ENCODE measurements at regions not wholly inside any gene's neighbourhood (a gene's known extent, or its start where the extent isn't known, plus 50 kb on each side); places are given as distances from the start of the nearest gene placed in this dataset.

- Histone ChIP-seq H3K27ac (no peak overlapping the region), H3K4me3 (no peak overlapping the region), H3K36me3 (no peaks in the 10 kb centered on the region), H3K4me1 (no peaks in the 10 kb centered on the region), H3K27me3 (no peaks in the 10 kb centered on the region), H3K9me3 (no peaks in the 10 kb centered on the region)
- intact Hi-C loops (cut with DNase I; ENCODE audit: low total_unique reads): no loop called here
- no peak for DNase-seq (ENCODE audit: low spot score in 2 of 2)
- no peak for TF ChIP-seq POLR2A (IDR thresholded peaks at IDR 0.05)
- no peak for TF ChIP-seq POLR2AphosphoS5 (IDR thresholded peaks at IDR 0.05)
- TF ChIP-seq CTCF (IDR thresholded peaks at IDR 0.05): no peak
Measured at GRCh38 chr5:86749841-86750240, 132.1 kb downstream of the COX7C start.

- Histone ChIP-seq H3K27ac (no peak overlapping the region), H3K36me3 (no peaks in the 10 kb centered on the region), H3K4me1 (no peaks in the 10 kb centered on the region), H3K9me3 (no peaks in the 10 kb centered on the region), H3K27me3 (no peaks in the 10 kb centered on the region), H3K4me3 (no peak overlapping the region)
- TF ChIP-seq CTCF (IDR thresholded peaks at IDR 0.05): no peak
- TF ChIP-seq POLR2AphosphoS5 (IDR thresholded peaks at IDR 0.05): no peak
- no peak for TF ChIP-seq POLR2A (IDR thresholded peaks at IDR 0.05)
- intact Hi-C loops (cut with DNase I; ENCODE audit: low total_unique reads): no loop called here
- DNase-seq (ENCODE audit: low spot score in 2 of 2): no peak
Measured at GRCh38 chr5:86756839-86757238, 139.1 kb downstream of the COX7C start.

- Histone ChIP-seq H3K27ac (no peak overlapping the region), H3K4me1 (no peaks in the 10 kb centered on the region), H3K36me3 (no peaks in the 10 kb centered on the region), H3K4me3 (no peak overlapping the region), H3K9me3 (no peaks in the 10 kb centered on the region), H3K27me3 (no peaks in the 10 kb centered on the region)
- no peak for DNase-seq (ENCODE audit: low spot score in 2 of 2)
- TF ChIP-seq CTCF (IDR thresholded peaks at IDR 0.05) (no peak), POLR2A (IDR thresholded peaks at IDR 0.05) (no peak), POLR2AphosphoS5 (IDR thresholded peaks at IDR 0.05) (no peak)
- intact Hi-C loops (cut with DNase I; ENCODE audit: low total_unique reads): no loop called here
Measured at GRCh38 chr5:86757824-86758223, 140.1 kb downstream of the COX7C start.

GRCh38 chr5:86760661-86761060 is 142.9 kb downstream of the COX7C start:
- DNase-seq (ENCODE audit: low spot score in 2 of 2): no peak
- intact Hi-C loops (cut with DNase I; ENCODE audit: low total_unique reads): no loop called here
- TF ChIP-seq POLR2A (IDR thresholded peaks at IDR 0.05): no peak
- no peak for TF ChIP-seq POLR2AphosphoS5 (IDR thresholded peaks at IDR 0.05)
- TF ChIP-seq CTCF (IDR thresholded peaks at IDR 0.05): no peak

GRCh38 chr5:86763929-86764328 is 146.2 kb downstream of the COX7C start:
- H3K27ac ChIP-seq: no peak overlapping the region
- H3K4me1 ChIP-seq: no peaks in the 10 kb centered on the region
- H3K36me3 ChIP-seq: no peaks in the 10 kb centered on the region
- intact Hi-C loops (cut with DNase I; ENCODE audit: low total_unique reads): no loop called here
- peaks cover 3 to 6% of the 10 kb centered on the region in 2 donors for H3K9me3 ChIP-seq
- no peaks in the 10 kb centered on the region for H3K27me3 ChIP-seq
- DNase-seq (ENCODE audit: low spot score in 2 of 2): no peak
- no peak for TF ChIP-seq POLR2A (IDR thresholded peaks at IDR 0.05)
- no peak for TF ChIP-seq CTCF (IDR thresholded peaks at IDR 0.05)
- no peak for TF ChIP-seq POLR2AphosphoS5 (IDR thresholded peaks at IDR 0.05)
- H3K4me3 ChIP-seq: no peak overlapping the region

More at GRCh38 chr5:86760661-86761060, 142.9 kb downstream of the COX7C start:
- Histone ChIP-seq H3K4me3 (no peak overlapping the region), H3K4me1 (no peaks in the 10 kb centered on the region), H3K9me3 (no peaks in the 10 kb centered on the region), H3K27ac (no peak overlapping the region), H3K36me3 (no peaks in the 10 kb centered on the region), H3K27me3 (no peaks in the 10 kb centered on the region)

All from breast epithelium (tissue), 4 donors.